Upper lobe of left lung (tissue), 6 donors: ENCODE measurements at regions not wholly inside any gene's neighbourhood (a gene's known extent, or its start where the extent isn't known, plus 50 kb on each side); places are given as distances from the start of the nearest gene placed in this dataset.

Experiments used
- ATAC-seq, 2 donors: fragments of 200-7000 bp; cut with Tn5 transposase; one replicate each; pipeline ENCODE4 v1.9.1; 2022; ENCODE audit warnings: mild to moderate bottlenecking in 2 of 2, moderate library complexity in 2 of 2; ENCODE audit not compliant: low FRiP score in 2 of 2
- DNase-seq, 2 donors: peaks; one replicate each; pipeline ENCODE4 v3.0.0-alpha.2; 2019 to 2020
- H3K27ac ChIP-seq, 4 donors: fragments of 200-600 bp; sonication (generic); one replicate each; pipeline ENCODE4 v1.5.1; 2016 to 2019
- H3K27me3 ChIP-seq, 4 donors: fragments of 200-600 bp; sonication (generic); one replicate each; pipeline ENCODE4 v1.5.1; 2017 to 2019
- H3K36me3 ChIP-seq, 4 donors: fragments of 200-600 bp; sonication (generic); one replicate each; pipeline ENCODE4 v1.5.1; 2016 to 2019
- H3K4me1 ChIP-seq, 4 donors: fragments of 200-600 bp; sonication (generic); one replicate each; pipeline ENCODE4 v1.5.1; 2018 to 2019
- H3K4me3 ChIP-seq, 4 donors: fragments of 200-600 bp; sonication (generic); one replicate each; pipeline ENCODE4 v1.5.1; 2017 to 2019; ENCODE audit warnings: mild to moderate bottlenecking in 2 of 4, moderate library complexity in 1 of 4
- H3K9me3 ChIP-seq, 4 donors: fragments of 200-600 bp; sonication (generic); one replicate each; pipeline ENCODE4 v1.5.1; 2018 to 2019
- EP300 ChIP-seq, 4 donors: sonication (generic); formaldehyde crosslinking; IDR thresholded peaks; one replicate each; pipeline ENCODE4 v1.5.1; 2017; ENCODE audit warnings: antibody characterized with exemption in 4 of 4, control low read depth in 2 of 4
- POLR2A ChIP-seq, 4 donors: fragments of 450-650 bp; IDR thresholded peaks; one replicate each; pipeline ENCODE4 v1.5.1; 2016 to 2017; ENCODE audit warnings: antibody characterized with exemption in 4 of 4, mild to moderate bottlenecking in 2 of 4
- POLR2AphosphoS5 ChIP-seq, 2 donors: sonication (generic); formaldehyde crosslinking; IDR thresholded peaks; one replicate each; pipeline ENCODE4 v1.5.1; 2017; ENCODE audit warnings: antibody characterized with exemption in 2 of 2
- WGBS, 2 donors: methylation state at CpG; one replicate each; pipeline ENCODE4 v1.1.5; 2017 to 2018; 5-methylcytosine and 5-hydroxymethylcytosine counted together
- TF ChIP-seq, protein P1 (sequence below), 6 experiments: fragments of 450-650 bp in 4 of 6; fragments of 200-600 bp in 2 of 6; sonication (generic) in 2 of 6; IDR thresholded peaks; one replicate each; pipeline ENCODE4 v1.5.1; 2016 to 2019; ENCODE audit warnings: antibody characterized with exemption in 6 of 6
- donor health status: DM: no; HTN: no; CAD: no; lungs with moderate emphysema.
- donor health status: DM: no; HTN: yes; CAD: no; lungs with severe emphysema.

DNA sequence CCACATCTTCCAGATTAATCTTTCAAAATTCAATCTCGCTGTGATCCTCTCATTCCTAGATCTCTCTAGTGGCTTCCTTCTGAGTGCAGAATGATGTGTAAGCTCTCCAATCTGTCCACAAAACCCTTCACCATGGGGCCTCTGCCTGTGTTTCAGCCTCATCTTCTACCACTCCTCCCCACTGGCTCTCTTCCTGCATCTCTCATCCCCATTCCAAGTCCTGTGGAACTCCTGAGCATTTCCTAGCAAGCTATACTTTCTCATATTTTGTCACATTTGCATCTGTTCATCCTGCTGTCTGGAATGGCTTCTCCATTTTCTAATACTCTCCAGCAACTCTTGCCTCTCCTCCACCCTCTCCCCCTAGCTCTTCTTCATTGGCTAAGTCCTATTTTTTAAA, 242.0 kb upstream of the DAAM1 start:
- H3K27me3 ChIP-seq = no peaks in the 10 kb centered on the region
- no peaks in the 10 kb centered on the region for H3K36me3 ChIP-seq
- WGBS, 2 donors = 71 to 75% methylated on average over 1 of the region's 1 CpG
- H3K27ac ChIP-seq = no peak overlapping the region
- TF ChIP-seq POLR2AphosphoS5 (IDR thresholded peaks at IDR 0.05) (no peak), POLR2A (IDR thresholded peaks at IDR 0.05) (no peak), EP300 (IDR thresholded peaks at IDR 0.05) (no peak)
- TF ChIP-seq, protein P1, sequence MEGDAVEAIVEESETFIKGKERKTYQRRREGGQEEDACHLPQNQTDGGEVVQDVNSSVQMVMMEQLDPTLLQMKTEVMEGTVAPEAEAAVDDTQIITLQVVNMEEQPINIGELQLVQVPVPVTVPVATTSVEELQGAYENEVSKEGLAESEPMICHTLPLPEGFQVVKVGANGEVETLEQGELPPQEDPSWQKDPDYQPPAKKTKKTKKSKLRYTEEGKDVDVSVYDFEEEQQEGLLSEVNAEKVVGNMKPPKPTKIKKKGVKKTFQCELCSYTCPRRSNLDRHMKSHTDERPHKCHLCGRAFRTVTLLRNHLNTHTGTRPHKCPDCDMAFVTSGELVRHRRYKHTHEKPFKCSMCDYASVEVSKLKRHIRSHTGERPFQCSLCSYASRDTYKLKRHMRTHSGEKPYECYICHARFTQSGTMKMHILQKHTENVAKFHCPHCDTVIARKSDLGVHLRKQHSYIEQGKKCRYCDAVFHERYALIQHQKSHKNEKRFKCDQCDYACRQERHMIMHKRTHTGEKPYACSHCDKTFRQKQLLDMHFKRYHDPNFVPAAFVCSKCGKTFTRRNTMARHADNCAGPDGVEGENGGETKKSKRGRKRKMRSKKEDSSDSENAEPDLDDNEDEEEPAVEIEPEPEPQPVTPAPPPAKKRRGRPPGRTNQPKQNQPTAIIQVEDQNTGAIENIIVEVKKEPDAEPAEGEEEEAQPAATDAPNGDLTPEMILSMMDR (IDR thresholded peaks at IDR 0.05) = no peak
- no peak overlapping the region for H3K4me3 ChIP-seq
- no peak for ATAC-seq
- peaks cover 0 to 2% (median 0%) of the 10 kb centered on the region in 4 donors for H3K9me3 ChIP-seq
- H3K4me1 ChIP-seq = no peaks in the 10 kb centered on the region
- DNase-seq = no peak

DNA sequence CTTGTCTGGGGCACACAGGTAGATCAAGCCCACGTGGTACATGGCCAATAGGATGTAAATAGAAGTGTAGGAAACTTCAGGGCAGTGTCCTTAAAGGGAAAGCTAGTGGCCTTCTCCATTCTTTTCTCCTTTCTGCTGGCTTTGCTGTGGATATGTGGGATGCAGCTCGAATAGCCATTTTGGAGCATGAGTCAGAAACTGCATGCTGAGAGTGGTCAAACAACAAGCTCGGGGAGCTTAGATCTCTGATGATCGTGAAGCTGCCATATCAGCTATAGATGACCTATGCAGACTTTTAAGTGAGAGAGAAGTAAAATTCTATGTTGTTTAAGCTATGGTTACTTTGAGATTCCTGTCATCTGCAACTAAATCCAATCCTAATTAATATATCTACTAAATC, 241.3 kb upstream of the DAAM1 start:
- ATAC-seq = no peak
- WGBS, 2 donors = 75 to 79% methylated on average over 4 of the region's 4 CpGs
- no peaks in the 10 kb centered on the region for H3K27me3 ChIP-seq

DNA sequence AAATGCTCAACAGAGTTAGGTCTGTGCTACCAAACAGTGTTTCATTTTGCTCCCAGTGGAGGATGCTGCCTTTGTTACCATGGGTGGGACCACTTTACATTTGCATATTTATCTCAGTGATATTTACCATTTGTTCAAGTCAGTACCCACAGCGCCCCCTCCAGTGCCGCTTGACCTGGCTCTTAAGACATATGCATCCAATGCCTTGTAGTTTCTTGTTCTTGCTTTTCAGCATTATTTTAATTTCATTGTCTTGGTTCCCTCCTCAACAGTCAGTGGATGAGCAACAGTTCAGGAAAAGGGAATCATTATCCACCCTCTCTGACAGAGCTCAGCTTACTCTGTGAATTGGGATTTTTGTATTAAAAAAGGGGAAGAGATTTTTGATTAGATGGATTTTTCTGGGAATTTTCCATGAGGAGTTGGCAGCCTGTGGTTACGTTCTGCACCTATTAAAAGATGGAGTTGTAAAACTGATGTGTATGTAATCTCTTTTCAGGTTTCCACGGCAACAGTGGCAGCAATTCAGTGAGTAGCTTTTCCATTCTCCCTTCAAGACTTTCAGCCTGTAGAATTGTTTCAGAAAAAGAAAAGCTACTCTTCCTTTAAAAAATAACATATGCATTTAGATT, 240.5 kb upstream of the DAAM1 start:
- ATAC-seq = no peak
- peaks cover 0 to 2% (median 0%) of the 10 kb centered on the region in 4 donors for H3K9me3 ChIP-seq
- DNase-seq = no peak
- 78 to 79% methylated on average over 4 of the region's 4 CpGs for WGBS, 2 donors
- TF ChIP-seq EP300 (IDR thresholded peaks at IDR 0.05) (no peak), POLR2A (IDR thresholded peaks at IDR 0.05) (no peak), POLR2AphosphoS5 (IDR thresholded peaks at IDR 0.05) (no peak)
- TF ChIP-seq, protein P1 (IDR thresholded peaks at IDR 0.05) = no peak
- no peaks in the 10 kb centered on the region for H3K36me3 ChIP-seq
- no peaks in the 10 kb centered on the region for H3K27me3 ChIP-seq
- H3K27ac ChIP-seq = no peak overlapping the region
- H3K4me1 ChIP-seq = no peaks in the 10 kb centered on the region
- H3K4me3 ChIP-seq = no peak overlapping the region

More for the DNA sequence above, 241.3 kb upstream of the DAAM1 start:
- Histone ChIP-seq H3K9me3 (peaks cover 0 to 2% (median 0%) of the 10 kb centered on the region in 4 donors), H3K27ac (no peak overlapping the region), H3K36me3 (no peaks in the 10 kb centered on the region), H3K4me3 (no peak overlapping the region), H3K4me1 (no peaks in the 10 kb centered on the region)
- no peak for TF ChIP-seq POLR2A (IDR thresholded peaks at IDR 0.05)
- TF ChIP-seq, protein P1 (IDR thresholded peaks at IDR 0.05) = no peak
- no peak for TF ChIP-seq EP300 (IDR thresholded peaks at IDR 0.05)
- TF ChIP-seq POLR2AphosphoS5 (IDR thresholded peaks at IDR 0.05) = no peak
- no peak for DNase-seq

DNA sequence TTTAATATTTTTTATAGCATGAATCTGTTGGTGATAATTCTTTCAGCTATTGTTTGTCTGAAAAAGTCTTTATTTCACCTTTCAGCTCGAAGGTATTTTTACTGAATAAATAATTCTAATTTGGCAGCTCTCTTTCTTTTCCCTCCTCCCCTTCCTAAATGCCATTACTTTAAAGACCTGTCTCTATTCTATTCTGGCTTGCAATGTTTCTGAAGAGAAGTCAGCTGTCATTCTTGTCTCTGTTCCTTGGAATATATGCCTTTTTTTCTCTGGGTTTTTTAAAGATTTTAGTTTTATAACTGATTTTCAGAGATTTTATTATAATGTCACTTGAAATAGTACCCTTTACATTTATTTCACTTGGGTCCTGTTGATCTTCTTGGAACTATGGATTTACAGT, 237.9 kb upstream of the DAAM1 start:
- H3K4me3 ChIP-seq = no peak overlapping the region
- H3K27me3 ChIP-seq = no peaks in the 10 kb centered on the region

More for the DNA sequence above, 237.9 kb upstream of the DAAM1 start:
- no peak overlapping the region for H3K27ac ChIP-seq
- 72 to 76% methylated on average over 1 of the region's 1 CpG for WGBS, 2 donors
- no peak for ATAC-seq
- H3K9me3 ChIP-seq = peaks cover 0 to 2% (median 0%) of the 10 kb centered on the region in 4 donors
- TF ChIP-seq POLR2A (IDR thresholded peaks at IDR 0.05) (no peak), POLR2AphosphoS5 (IDR thresholded peaks at IDR 0.05) (no peak), EP300 (IDR thresholded peaks at IDR 0.05) (no peak)
- TF ChIP-seq, protein P1 (IDR thresholded peaks at IDR 0.05) = no peak
- H3K4me1 ChIP-seq = peaks cover 0 to 7% (median 2%) of the 10 kb centered on the region in 4 donors
- no peak for DNase-seq
- no peaks in the 10 kb centered on the region for H3K36me3 ChIP-seq
